Neuronal stem cell (in vitro differentiated cells): ENCODE measurements at regions not wholly inside any gene's neighbourhood (a gene's known extent, or its start where the extent isn't known, plus 50 kb on each side); places are given as distances from the start of the nearest gene placed in this dataset.

Experiments
- DNase-seq: peaks from one replicate; pipeline ENCODE4 v3.0.0-alpha.2; 2013; ENCODE audit warnings: low spot score
- H2AFZ ChIP-seq: one replicate; pipeline ENCODE4 v1.6.1; 2013; ENCODE audit warnings: mild to moderate bottlenecking, low read length, inconsistent platforms
- H2AK5ac ChIP-seq: 2 replicates; pipeline ENCODE4 v1.6.1; 2013; ENCODE audit warnings: low read depth, mild to moderate bottlenecking, inconsistent platforms, low read length, moderate library complexity, mixed read lengths
- H2BK120ac ChIP-seq: 2 replicates; pipeline ENCODE4 v1.6.1; 2013; ENCODE audit warnings: low read depth, mild to moderate bottlenecking, inconsistent platforms, low read length, moderate library complexity, mixed read lengths
- H2BK12ac ChIP-seq: one replicate; pipeline ENCODE4 v1.6.1; 2013; ENCODE audit warnings: low read length, inconsistent platforms
- H2BK15ac ChIP-seq: 2 replicates; pipeline ENCODE4 v1.6.1; 2013; ENCODE audit warnings: mild to moderate bottlenecking, low read length, inconsistent platforms, mixed read lengths
- H2BK5ac ChIP-seq: one replicate; pipeline ENCODE4 v1.6.1; 2013; ENCODE audit warnings: inconsistent platforms, mild to moderate bottlenecking, low read length, moderate library complexity
- H3K14ac ChIP-seq: one replicate; pipeline ENCODE4 v1.6.1; 2013; ENCODE audit warnings: low read length, inconsistent platforms
- H3K18ac ChIP-seq: 2 replicates; pipeline ENCODE4 v1.6.1; 2013; ENCODE audit warnings: low read length, inconsistent platforms
- H3K23ac ChIP-seq: 2 replicates; pipeline ENCODE4 v1.6.1; 2013; ENCODE audit warnings: low read depth, mild to moderate bottlenecking, mixed read lengths, low read length, inconsistent platforms; ENCODE audit not compliant: poor library complexity
- H3K27ac ChIP-seq: replicated peaks from 3 replicates; pipeline ENCODE4 v1.5.1; 2013; ENCODE audit warnings: low read length, inconsistent platforms
- H3K27me3 ChIP-seq, 3 experiments: 2 replicates each; pipeline ENCODE4 v1.6.1; 2013; ENCODE audit warnings: low read length in 3 of 3, mild to moderate bottlenecking in 2 of 3, inconsistent platforms in 1 of 3, low read depth in 1 of 3, mixed read lengths in 1 of 3, moderate library complexity in 1 of 3; ENCODE audit not compliant: control insufficient read depth in 3 of 3, insufficient read depth in 3 of 3
- H3K36me3 ChIP-seq, 2 donors: replicated peaks in 1 of 2; 2 replicates each; pipeline ENCODE4 v1.6.1; 2013; ENCODE audit warnings: low read length in 2 of 2; ENCODE audit not compliant: control insufficient read depth in 2 of 2, insufficient read depth in 2 of 2
- H3K4ac ChIP-seq: 2 replicates; pipeline ENCODE4 v1.6.1; 2013; ENCODE audit warnings: inconsistent platforms, mild to moderate bottlenecking, low read length, moderate library complexity
- H3K4me1 ChIP-seq, 2 donors: 1 replicate in 1 of 2; 2 replicates in 1 of 2; pipeline ENCODE4 v1.6.1; 2013; ENCODE audit warnings: low read length in 2 of 2, low read depth in 1 of 2; ENCODE audit not compliant: control insufficient read depth in 2 of 2, insufficient read depth in 1 of 2
- H3K4me2 ChIP-seq: one replicate; pipeline ENCODE4 v1.6.1; 2013; ENCODE audit warnings: mild to moderate bottlenecking, low read length, inconsistent platforms; ENCODE audit not compliant: insufficient read depth, poor library complexity, severe bottlenecking
- H3K4me3 ChIP-seq, 2 donors: 2 replicates each; pipeline ENCODE4 v1.5.1; 2013; ENCODE audit warnings: low read length in 2 of 2, mild to moderate bottlenecking in 2 of 2, inconsistent platforms in 1 of 2, moderate library complexity in 1 of 2
- H3K79me1 ChIP-seq: one replicate; pipeline ENCODE4 v1.6.1; 2013; ENCODE audit warnings: low read depth, mild to moderate bottlenecking, inconsistent platforms, low read length, moderate library complexity
- H3K9ac ChIP-seq: one replicate; pipeline ENCODE4 v1.6.1; 2013; ENCODE audit warnings: mild to moderate bottlenecking, low read depth, low read length, inconsistent platforms; ENCODE audit not compliant: poor library complexity
- H3K9me3 ChIP-seq, 2 donors: replicated peaks in 1 of 2; 2 replicates each; pipeline versions ENCODE3 to v1.6.1; 2013; ENCODE audit warnings: low read length in 2 of 2, mild to moderate bottlenecking in 2 of 2, inconsistent platforms in 1 of 2, low read depth in 1 of 2, mixed read lengths in 1 of 2, moderate library complexity in 1 of 2; ENCODE audit not compliant: control insufficient read depth in 2 of 2, insufficient read depth in 1 of 2
- H4K8ac ChIP-seq: one replicate; pipeline ENCODE4 v1.6.1; 2013; ENCODE audit warnings: low read depth, mild to moderate bottlenecking, inconsistent platforms, low read length, moderate library complexity
- H4K91ac ChIP-seq: one replicate; pipeline ENCODE4 v1.6.1; 2013; ENCODE audit warnings: low read length, low read depth, mild to moderate bottlenecking, inconsistent platforms; ENCODE audit not compliant: poor library complexity
- WGBS, 2 donors: extraction: QIAGEN DNeasy Blood & Tissue Kit; methylation state at CpG; one replicate each; pipeline ENCODE4 v1.1.7; 2013; ENCODE audit warnings: missing lambda C conversion rate in 2 of 2, mixed read lengths in 1 of 2; ENCODE audit not compliant: insufficient read length in 2 of 2, insufficient replicate concordance in 1 of 2; ENCODE audit errors: extremely low coverage in 2 of 2; 5-methylcytosine and 5-hydroxymethylcytosine counted together

DNA sequence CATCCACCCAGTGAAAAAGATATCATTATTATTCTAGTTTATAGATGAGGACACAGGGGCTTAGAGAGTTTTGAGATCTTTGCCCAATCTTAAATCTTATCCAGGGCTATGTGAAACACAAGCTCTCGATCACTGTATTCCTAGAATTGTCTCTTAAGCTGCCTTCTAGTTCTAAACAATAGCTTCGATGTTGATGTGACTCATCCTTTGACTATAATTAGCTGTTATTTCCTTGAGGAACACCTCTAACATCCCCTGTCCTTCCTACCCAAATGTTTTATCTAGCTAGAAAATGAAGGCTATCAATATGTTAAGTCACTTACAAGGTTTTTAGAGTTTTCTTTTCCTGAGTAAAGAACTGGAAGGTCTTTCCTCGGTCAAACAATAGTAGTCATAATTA lies 83.1 kb upstream of the STAC start:
- Histone ChIP-seq H2AFZ (no peak overlapping the region), H2BK5ac (no peak overlapping the region), H3K4ac (no peak overlapping the region), H2BK12ac (no peak overlapping the region), H3K9me3 (no peaks in the 10 kb centered on the region), H3K23ac (no peak overlapping the region), H2BK120ac (no peak overlapping the region), H3K14ac (no peak overlapping the region), H3K79me1 (no peaks in the 10 kb centered on the region), H2AK5ac (no peak overlapping the region), H2BK15ac (no peak overlapping the region), H4K91ac (no peak overlapping the region), H3K18ac (no peak overlapping the region), H3K36me3 (no peaks in the 10 kb centered on the region), H3K9ac (no peak overlapping the region), H3K27ac (no peak overlapping the region), H3K4me3 (no peak overlapping the region), H4K8ac (no peak overlapping the region), H3K4me1 (no peaks in the 10 kb centered on the region), H3K4me2 (no peak overlapping the region), H3K27me3 (no peaks in the 10 kb centered on the region)
- no peak for DNase-seq
- WGBS, 2 donors = no CpG with 5 or more reads among the region's 3 CpGs

DNA sequence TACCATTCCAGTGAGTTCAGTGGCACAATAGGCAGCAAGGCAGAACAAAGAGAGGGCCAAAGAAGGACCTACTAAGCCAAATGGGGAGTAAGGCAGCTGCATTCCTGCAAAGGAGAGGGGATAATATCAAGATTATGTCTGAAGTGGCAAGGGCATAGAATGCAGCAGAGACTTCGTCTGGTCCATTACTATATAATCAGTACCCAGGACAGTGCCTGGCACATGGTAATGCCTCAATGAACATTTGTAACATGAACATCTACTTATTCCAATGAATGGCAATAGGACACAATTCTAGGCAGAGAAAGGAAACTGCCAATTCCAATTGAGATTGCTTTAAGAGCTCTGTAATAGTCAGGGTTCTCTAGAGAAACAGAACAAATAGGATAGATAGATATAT lies 82.1 kb upstream of the STAC start:
- WGBS, 2 donors = no CpG with 5 or more reads among the region's 1 CpG
- Histone ChIP-seq H3K4ac (no peak overlapping the region), H3K79me1 (no peaks in the 10 kb centered on the region), H3K14ac (no peak overlapping the region), H4K91ac (no peak overlapping the region), H4K8ac (no peak overlapping the region), H2AK5ac (no peak overlapping the region), H3K4me3 (no peak overlapping the region), H3K27me3 (no peaks in the 10 kb centered on the region), H3K4me2 (no peak overlapping the region), H3K23ac (no peak overlapping the region), H2BK15ac (no peak overlapping the region), H3K27ac (no peak overlapping the region), H2BK120ac (no peak overlapping the region), H3K9me3 (no peaks in the 10 kb centered on the region), H3K18ac (no peak overlapping the region), H3K4me1 (no peaks in the 10 kb centered on the region), H2BK5ac (no peak overlapping the region), H2AFZ (no peak overlapping the region), H3K9ac (no peak overlapping the region), H2BK12ac (no peak overlapping the region), H3K36me3 (no peaks in the 10 kb centered on the region)
- DNase-seq = no peak

DNA sequence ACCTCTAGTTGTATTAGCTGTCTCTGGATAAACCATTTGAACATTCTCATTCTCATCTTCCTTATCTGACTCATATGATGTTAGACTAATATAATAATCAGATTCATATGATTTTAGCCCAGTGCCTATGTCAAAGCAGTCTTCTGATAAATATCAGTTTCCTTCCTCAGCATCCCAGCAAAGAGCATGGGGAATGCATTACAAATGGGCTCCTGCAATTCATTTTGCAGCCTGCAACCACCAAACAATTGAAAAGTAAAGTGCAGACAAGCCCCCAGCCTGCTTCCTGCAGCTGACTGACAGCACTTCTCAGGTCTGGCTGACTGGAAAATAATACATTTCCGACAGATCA lies 78.2 kb upstream of the STAC start:
- no CpG with 5 or more reads among the region's 1 CpG for WGBS, 2 donors
- Histone ChIP-seq H3K4me2 (no peak overlapping the region), H2AFZ (no peak overlapping the region), H3K79me1 (no peaks in the 10 kb centered on the region), H2BK12ac (no peak overlapping the region), H3K23ac (no peak overlapping the region), H3K9me3 (no peaks in the 10 kb centered on the region), H3K14ac (no peak overlapping the region), H2BK15ac (no peak overlapping the region), H2BK120ac (no peak overlapping the region), H2BK5ac (no peak overlapping the region), H3K18ac (no peak overlapping the region), H4K91ac (no peak overlapping the region), H4K8ac (no peak overlapping the region), H3K4me1 (no peaks in the 10 kb centered on the region), H3K9ac (no peak overlapping the region), H3K27me3 (no peaks in the 10 kb centered on the region), H3K4ac (no peak overlapping the region), H3K4me3 (no peak overlapping the region), H3K27ac (no peak overlapping the region), H2AK5ac (no peak overlapping the region), H3K36me3 (no peaks in the 10 kb centered on the region)
- DNase-seq = no peak

DNA sequence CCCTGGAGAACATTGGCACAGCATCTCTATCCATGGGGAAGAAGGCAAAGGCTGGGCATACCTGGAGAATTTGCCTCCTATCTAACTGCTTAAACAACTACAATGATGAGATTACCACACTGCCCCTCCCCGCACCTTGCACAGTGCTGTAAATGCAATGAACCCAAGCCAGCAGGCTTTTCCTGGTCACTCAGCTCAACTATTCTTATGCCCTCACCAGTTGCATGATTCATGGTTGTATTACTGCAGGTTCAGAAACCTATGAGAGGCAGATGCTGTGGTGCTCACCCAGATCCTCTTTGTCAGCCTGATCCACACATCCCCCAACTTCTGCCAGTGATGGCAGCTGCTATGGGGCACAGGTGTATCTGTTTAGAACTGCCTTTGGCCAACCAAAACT lies 77.7 kb upstream of the STAC start:
- Histone ChIP-seq H3K4ac (no peak overlapping the region), H3K14ac (no peak overlapping the region), H3K79me1 (no peaks in the 10 kb centered on the region), H2BK5ac (no peak overlapping the region), H2BK120ac (no peak overlapping the region), H3K27ac (no peak overlapping the region), H2BK12ac (no peak overlapping the region), H2AFZ (no peak overlapping the region), H3K23ac (no peak overlapping the region), H3K9me3 (no peaks in the 10 kb centered on the region), H4K8ac (no peak overlapping the region), H3K9ac (no peak overlapping the region), H3K27me3 (no peaks in the 10 kb centered on the region), H2BK15ac (no peak overlapping the region), H4K91ac (no peak overlapping the region), H3K36me3 (no peaks in the 10 kb centered on the region), H3K4me3 (no peak overlapping the region), H2AK5ac (no peak overlapping the region), H3K18ac (no peak overlapping the region), H3K4me2 (no peak overlapping the region), H3K4me1 (no peaks in the 10 kb centered on the region)
- DNase-seq = no peak
- WGBS, 2 donors = no CpG with 5 or more reads among the region's 1 CpG
